ENCODE measurements at regions not wholly inside any gene's neighbourhood (a gene's known extent, or its start where the extent isn't known, plus 50 kb on each side); places are given as distances from the start of the nearest gene placed in this dataset.
"Not testable (repeated sequence)": the region's sequence is repeated elsewhere in the genome, so short reads cannot be mapped to it uniquely, and the experiment has no call there.

GRCh38 chr7:159335181-159335926 is 190.7 kb upstream of the VIPR2 start:
- intact Hi-C loops (cut with DNase I); H3K27ac ChIP-seq; H3K36me3 ChIP-seq; H3K27me3 ChIP-seq; H3K4me1 ChIP-seq; H3K9me3 ChIP-seq; H3K4me3 ChIP-seq; DNase-seq: not testable (repeated sequence)
- 78 to 85% methylated on average over 9 to 11 of the region's 39 CpGs for WGBS, 2 donors

DNA sequence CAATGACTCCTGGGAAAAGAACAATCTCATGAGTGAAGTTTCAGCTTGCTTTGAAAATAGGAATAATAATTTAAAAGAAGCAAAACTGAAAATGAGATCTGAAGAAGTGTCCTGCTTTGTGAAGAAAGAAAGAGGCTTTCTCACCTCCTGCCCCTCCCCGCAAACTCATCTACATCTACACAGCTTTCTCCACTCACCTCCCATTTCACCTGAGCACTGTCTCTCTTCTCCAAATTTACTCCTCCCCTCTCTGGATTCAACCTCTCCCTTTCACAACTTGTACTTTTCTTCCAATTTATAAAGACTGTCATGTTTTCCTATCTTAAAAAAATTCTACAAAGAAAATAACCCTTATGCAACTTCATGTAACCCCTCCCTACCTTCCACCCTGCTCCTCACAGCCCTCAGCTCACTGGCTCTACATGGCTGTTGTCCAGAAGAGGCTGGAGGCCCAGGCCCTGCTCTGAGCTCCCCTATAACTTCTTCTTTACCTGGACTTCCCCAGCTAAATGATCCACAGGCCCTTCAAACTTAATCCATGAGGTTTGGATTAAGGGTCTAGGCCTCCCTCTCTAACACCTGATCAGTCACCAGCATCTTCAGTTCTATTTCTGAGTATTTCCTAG is 188.3 kb upstream of the VIPR2 start:
- 93 to 100% methylated on average over 1 of the region's 1 CpG for WGBS, 2 donors
- H3K4me3 ChIP-seq; intact Hi-C loops (cut with DNase I): not testable (repeated sequence)

GRCh38 chr7:159331462-159331861 is 186.8 kb upstream of the VIPR2 start:
- no peak for TF ChIP-seq POLR2A (IDR thresholded peaks at IDR 0.05)
- TF ChIP-seq, protein P1, sequence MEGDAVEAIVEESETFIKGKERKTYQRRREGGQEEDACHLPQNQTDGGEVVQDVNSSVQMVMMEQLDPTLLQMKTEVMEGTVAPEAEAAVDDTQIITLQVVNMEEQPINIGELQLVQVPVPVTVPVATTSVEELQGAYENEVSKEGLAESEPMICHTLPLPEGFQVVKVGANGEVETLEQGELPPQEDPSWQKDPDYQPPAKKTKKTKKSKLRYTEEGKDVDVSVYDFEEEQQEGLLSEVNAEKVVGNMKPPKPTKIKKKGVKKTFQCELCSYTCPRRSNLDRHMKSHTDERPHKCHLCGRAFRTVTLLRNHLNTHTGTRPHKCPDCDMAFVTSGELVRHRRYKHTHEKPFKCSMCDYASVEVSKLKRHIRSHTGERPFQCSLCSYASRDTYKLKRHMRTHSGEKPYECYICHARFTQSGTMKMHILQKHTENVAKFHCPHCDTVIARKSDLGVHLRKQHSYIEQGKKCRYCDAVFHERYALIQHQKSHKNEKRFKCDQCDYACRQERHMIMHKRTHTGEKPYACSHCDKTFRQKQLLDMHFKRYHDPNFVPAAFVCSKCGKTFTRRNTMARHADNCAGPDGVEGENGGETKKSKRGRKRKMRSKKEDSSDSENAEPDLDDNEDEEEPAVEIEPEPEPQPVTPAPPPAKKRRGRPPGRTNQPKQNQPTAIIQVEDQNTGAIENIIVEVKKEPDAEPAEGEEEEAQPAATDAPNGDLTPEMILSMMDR (IDR thresholded peaks at IDR 0.05), result no peak
- Histone ChIP-seq H3K27me3 (no peaks in the 10 kb centered on the region), H3K4me3 (no peak overlapping the region), H3K36me3 (no peaks in the 10 kb centered on the region), H3K4me1 (no peaks in the 10 kb centered on the region), H3K9me3 (peaks cover 0 to 27% (median 11%) of the 10 kb centered on the region in 3 donors), H3K27ac (no peak overlapping the region)
- no peak for DNase-seq
- intact Hi-C loops (cut with DNase I), result no loop called here
- 46 to 48% methylated on average over 2 of the region's 2 CpGs for WGBS, 2 donors

More for the DNA sequence above, 188.3 kb upstream of the VIPR2 start:
- H3K9me3 ChIP-seq, result peaks cover 0 to 14% (median 3%) of the 10 kb centered on the region in 3 donors
- not testable (repeated sequence) for H3K36me3 ChIP-seq, H3K4me1 ChIP-seq, H3K27me3 ChIP-seq, DNase-seq, H3K27ac ChIP-seq

DNA sequence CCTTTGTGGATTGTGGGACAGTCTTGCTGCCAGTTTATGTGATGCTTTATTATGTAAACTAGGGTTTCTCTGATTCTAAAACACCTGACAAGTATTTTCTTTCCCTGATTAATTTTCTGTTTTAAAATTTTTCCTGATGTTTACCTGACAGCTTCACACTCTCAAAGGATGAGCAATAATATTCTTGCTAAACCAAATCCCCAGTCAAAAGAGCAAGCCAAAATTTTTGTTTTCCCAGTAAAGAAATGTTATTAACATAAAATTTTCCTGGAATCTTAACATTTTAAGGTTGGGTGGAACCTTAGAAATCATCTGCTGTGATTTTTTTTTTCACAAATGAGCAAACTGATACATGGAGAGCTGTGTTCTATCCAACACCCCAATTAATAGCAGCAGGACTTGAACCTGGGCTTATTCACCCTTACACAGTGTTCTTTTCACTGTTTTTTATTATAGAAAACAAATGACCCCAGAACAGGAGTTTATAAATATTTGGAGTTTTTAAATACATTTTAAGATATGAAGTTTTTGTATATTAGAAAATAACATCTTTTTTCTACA is 185.2 kb upstream of the VIPR2 start:
- TF ChIP-seq, protein P1 (IDR thresholded peaks at IDR 0.05), result no peak
- TF ChIP-seq POLR2A (IDR thresholded peaks at IDR 0.05), result no peak
- H3K9me3 ChIP-seq, result peaks cover 0 to 27% (median 11%) of the 10 kb centered on the region in 3 donors
- no peak overlapping the region for H3K4me3 ChIP-seq
- intact Hi-C loops (cut with DNase I), result no loop called here
- H3K27ac ChIP-seq, result no peak overlapping the region
- no peak for DNase-seq
- no peaks in the 10 kb centered on the region for H3K27me3 ChIP-seq
- H3K36me3 ChIP-seq, result no peaks in the 10 kb centered on the region
- no peaks in the 10 kb centered on the region for H3K4me1 ChIP-seq

DNA sequence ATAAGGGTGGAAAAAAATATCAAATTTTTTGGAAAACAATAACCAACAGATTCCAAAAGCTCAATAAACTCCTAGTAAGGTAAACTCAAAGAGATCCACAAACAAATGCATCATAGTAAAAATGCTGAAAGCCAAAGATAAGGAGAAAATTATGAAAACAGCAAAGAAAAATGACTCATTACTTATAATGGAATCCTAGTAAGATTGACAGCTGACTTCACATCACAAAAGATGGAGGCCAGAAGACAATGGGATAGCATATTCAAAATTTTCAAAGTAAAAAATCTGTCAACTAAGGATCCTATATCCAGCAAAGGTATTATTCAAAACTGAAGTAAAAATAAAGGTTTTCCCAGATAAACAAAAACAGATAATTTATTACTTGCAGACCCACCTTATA is 183.4 kb upstream of the VIPR2 start:
- Histone ChIP-seq H3K4me3 (no peak overlapping the region), H3K4me1 (no peaks in the 10 kb centered on the region), H3K27ac (no peak overlapping the region), H3K27me3 (no peaks in the 10 kb centered on the region), H3K9me3 (peaks cover 0 to 27% (median 11%) of the 10 kb centered on the region in 3 donors), H3K36me3 (no peaks in the 10 kb centered on the region)
- no peak for DNase-seq
- intact Hi-C loops (cut with DNase I), result no loop called here
- TF ChIP-seq POLR2A (IDR thresholded peaks at IDR 0.05), result no peak
- TF ChIP-seq, protein P1 (IDR thresholded peaks at IDR 0.05), result no peak

- no peaks in the 10 kb centered on the region for H3K36me3 ChIP-seq
- H3K27me3 ChIP-seq, result no peaks in the 10 kb centered on the region
- H3K27ac ChIP-seq, result no peak overlapping the region
- 56 to 74% methylated on average over 4 of the region's 4 CpGs for WGBS, 2 donors
- TF ChIP-seq POLR2A (IDR thresholded peaks at IDR 0.05), result no peak
- TF ChIP-seq, protein P1 (IDR thresholded peaks at IDR 0.05), result no peak
- no peaks in the 10 kb centered on the region for H3K4me1 ChIP-seq
- H3K9me3 ChIP-seq, result peaks cover 0 to 17% (median 11%) of the 10 kb centered on the region in 3 donors
- no peak overlapping the region for H3K4me3 ChIP-seq
- DNase-seq, result no peak
- intact Hi-C loops (cut with DNase I), result no loop called here
Observed at GRCh38 chr7:159323359-159323758, 178.7 kb upstream of the VIPR2 start.

All from esophagus squamous epithelium (tissue), 5 donors.